SK-N-SH (cell line): ENCODE measurements at regions not wholly inside any gene's neighbourhood (a gene's known extent, or its start where the extent isn't known, plus 50 kb on each side); places are given as distances from the start of the nearest gene placed in this dataset.

Source experiments
- CTCF ChIA-PET: fragments of 300-600, 350-600 bp; formaldehyde crosslinking; extraction: SDS; loops from one replicate; lab custom pipeline; 2021; lab: Yijun Ruan, JAX
- POLR2A ChIA-PET: fragments of 350-600 bp; sonication (Branson Sonifier 250); formaldehyde crosslinking; extraction: SDS; loops from one replicate; lab custom pipeline; 2020; ENCODE audit warnings: antibody characterized with exemption, inconsistent platforms; lab: Yijun Ruan, JAX
- DNase-seq: peaks from one replicate; pipeline ENCODE4 v3.0.0; 2012
- H2AFZ ChIP-seq: fragments of 200-600 bp; sonication (generic); 2 replicates; pipeline ENCODE4 v1.8.1; 2016; ENCODE audit warnings: antibody characterized with exemption, mild to moderate bottlenecking, low read depth
- H3F3A ChIP-seq: fragments of 200-600 bp; sonication (generic); replicated peaks from 2 replicates; pipeline ENCODE3; 2016; ENCODE audit warnings: antibody characterized with exemption, mild to moderate bottlenecking; ENCODE audit not compliant: insufficient read depth
- H3K27ac ChIP-seq, 2 experiments: fragments of 200-500 bp in 1 of 2; fragments of 200-600 bp in 1 of 2; sonication (Bioruptor generic) in 1 of 2; sonication (generic), shearing (Covaris generic) in 1 of 2; 2 replicates each; pipeline versions ENCODE4 v1.5.1 to v1.6.1; 2014 to 2016; ENCODE audit warnings: low read depth in 2 of 2, inconsistent platforms in 1 of 2, low read length in 1 of 2, mild to moderate bottlenecking in 1 of 2, mixed read lengths in 1 of 2
- H3K27me3 ChIP-seq: fragments of 200-600 bp; sonication (generic), shearing (Covaris generic); 2 replicates; pipeline ENCODE4 v1.6.1; 2016; ENCODE audit warnings: mixed run types; ENCODE audit not compliant: insufficient read depth
- H3K36me3 ChIP-seq, 2 experiments: fragments of 200-500 bp in 1 of 2; fragments of 200-600 bp in 1 of 2; sonication (Bioruptor generic) in 1 of 2; sonication (generic) in 1 of 2; replicated peaks in 1 of 2; 2 replicates each; pipeline versions ENCODE3 to v1.5.1; 2014 to 2016; ENCODE audit warnings: low read length in 1 of 2, mild to moderate bottlenecking in 1 of 2; ENCODE audit not compliant: insufficient read depth in 2 of 2, control insufficient read depth in 1 of 2
- H3K4me1 ChIP-seq, 2 experiments: fragments of 200-500 bp in 1 of 2; fragments of 200-600 bp in 1 of 2; sonication (Bioruptor generic) in 1 of 2; sonication (generic), shearing (Covaris generic) in 1 of 2; 2 replicates each; pipeline versions ENCODE4 v1.5.1 to v1.6.1; 2014 to 2016; ENCODE audit warnings: low read depth in 1 of 2, low read length in 1 of 2, mixed run types in 1 of 2; ENCODE audit not compliant: insufficient read depth in 2 of 2, control insufficient read depth in 1 of 2
- H3K4me2 ChIP-seq: fragments of 200-600 bp; sonication (generic), shearing (Covaris generic); 2 replicates; pipeline ENCODE4 v1.6.1; 2017; ENCODE audit warnings: mixed run types
- H3K4me3 ChIP-seq, 2 experiments: fragments of 200-500 bp in 1 of 2; fragments of 200-600 bp in 1 of 2; sonication (Bioruptor generic) in 1 of 2; sonication (generic), shearing (Covaris generic) in 1 of 2; 2 replicates each; pipeline versions ENCODE4 v1.5.1 to v1.8.1; 2014 to 2016; ENCODE audit warnings: low read depth in 2 of 2, inconsistent platforms in 1 of 2, low read length in 1 of 2, mild to moderate bottlenecking in 1 of 2, mixed read lengths in 1 of 2, moderate library complexity in 1 of 2
- H3K79me2 ChIP-seq: fragments of 200-600 bp; sonication (generic); 2 replicates; pipeline ENCODE4 v1.8.1; 2017; ENCODE audit warnings: mild to moderate bottlenecking; ENCODE audit not compliant: insufficient read depth
- H3K9ac ChIP-seq: fragments of 200-600 bp; sonication (generic); 2 replicates; pipeline ENCODE4 v1.6.1; 2017; ENCODE audit warnings: mixed run types
- H3K9me2 ChIP-seq: fragments of 200-600 bp; sonication (generic); 2 replicates; pipeline ENCODE4 v1.6.1; 2017; ENCODE audit warnings: mixed run types
- H3K9me3 ChIP-seq: fragments of 200-600 bp; sonication (generic); 2 replicates; pipeline ENCODE4 v1.6.1; 2017; ENCODE audit warnings: mixed run types, mild to moderate bottlenecking, moderate library complexity
- H4K20me1 ChIP-seq: fragments of 200-600 bp; sonication (generic); 2 replicates; pipeline ENCODE4 v1.6.1; 2017; ENCODE audit warnings: mild to moderate bottlenecking, mixed run types; ENCODE audit not compliant: insufficient read depth
- CHD2 ChIP-seq: fragments of 150-350 bp; IDR thresholded peaks from 2 replicates; pipeline ENCODE4 v1.6.1; 2018; ENCODE audit warnings: low read length; ENCODE audit not compliant: partially characterized antibody
- CTCF ChIP-seq: fragments of 200-600 bp; sonication (generic); IDR thresholded peaks from 2 replicates; pipeline ENCODE4 v1.6.1; 2017; ENCODE audit warnings: antibody characterized with exemption, mild to moderate bottlenecking, moderate library complexity
- ELF1 ChIP-seq: IDR thresholded peaks from 2 replicates; pipeline ENCODE4 v1.4.0; 2012
- EP300 ChIP-seq, 2 experiments: IDR thresholded peaks; 2 replicates each; pipeline versions ENCODE4 v1.4.0 to v1.6.1; 2012; ENCODE audit warnings: borderline replicate concordance in 1 of 2, low read depth in 1 of 2, low read length in 1 of 2
- EZH2phosphoT487 ChIP-seq: fragments of 200-600 bp; sonication (generic); IDR thresholded peaks from 2 replicates; pipeline ENCODE4 v1.6.1; 2017; ENCODE audit warnings: low read depth, mixed run types, mild to moderate bottlenecking, antibody characterized with exemption, moderate library complexity, borderline replicate concordance
- FOSL2 ChIP-seq: IDR thresholded peaks from 2 replicates; pipeline ENCODE4 v1.4.0; 2012; ENCODE audit warnings: low read depth, mild to moderate bottlenecking, moderate library complexity, borderline replicate concordance
- FOXM1 ChIP-seq: IDR thresholded peaks from 2 replicates; pipeline ENCODE4 v1.4.0; 2012; ENCODE audit warnings: low read depth, mild to moderate bottlenecking
- GATA2 ChIP-seq: sonication (generic); formaldehyde crosslinking; IDR thresholded peaks from 2 replicates; pipeline ENCODE4 v1.5.0; 2020; ENCODE audit warnings: mild to moderate bottlenecking, missing genetic modification reagents
- IRF3 ChIP-seq: fragments of 150-350 bp; IDR thresholded peaks from 2 replicates; pipeline ENCODE4 v1.6.1; 2016; ENCODE audit warnings: mild to moderate bottlenecking, low read depth, low read length
- JUND ChIP-seq: IDR thresholded peaks from 2 replicates; pipeline ENCODE4 v1.4.0; 2012
- MAX ChIP-seq: IDR thresholded peaks from 2 replicates; pipeline ENCODE4 v1.4.0; 2012; ENCODE audit warnings: low read depth
- MXI1 ChIP-seq: IDR thresholded peaks from 2 replicates; pipeline ENCODE4 v1.6.1; 2012; ENCODE audit warnings: mild to moderate bottlenecking, low read depth, low read length, improper control_type of control experiment
- NFIC ChIP-seq: IDR thresholded peaks from 2 replicates; pipeline ENCODE4 v1.4.0; 2012; ENCODE audit warnings: borderline replicate concordance
- PBX3 ChIP-seq: IDR thresholded peaks from 2 replicates; pipeline ENCODE4; 2012
- POLR2AphosphoS5 ChIP-seq: IDR thresholded peaks from 2 replicates; pipeline ENCODE4 v1.6.1; 2012; ENCODE audit warnings: low read depth, low read length
- RAD21 ChIP-seq: IDR thresholded peaks from 2 replicates; pipeline ENCODE4 v1.6.1; 2012; ENCODE audit warnings: mild to moderate bottlenecking, low read length
- RCOR1 ChIP-seq: fragments of 150-350 bp; IDR thresholded peaks from 2 replicates; pipeline ENCODE4 v1.6.1; 2017; ENCODE audit warnings: antibody characterized with exemption, low read length
- RFX5 ChIP-seq: IDR thresholded peaks from 2 replicates; pipeline ENCODE4 v1.6.1; 2012; ENCODE audit warnings: mild to moderate bottlenecking, improper control_type of control experiment, low read length
- RXRA ChIP-seq: IDR thresholded peaks from 2 replicates; pipeline ENCODE4 v1.4.0; 2012; ENCODE audit warnings: low read depth, mild to moderate bottlenecking, borderline replicate concordance
- SIN3A ChIP-seq: IDR thresholded peaks from 2 replicates; pipeline ENCODE4 v1.6.1; 2012; ENCODE audit warnings: low read depth, mild to moderate bottlenecking, low read length, moderate library complexity, borderline replicate concordance
- SMC3 ChIP-seq: IDR thresholded peaks from 2 replicates; pipeline ENCODE4 v1.6.1; 2012; ENCODE audit warnings: low read depth, low read length, improper control_type of control experiment
- TAF1 ChIP-seq: IDR thresholded peaks from 2 replicates; pipeline ENCODE4 v1.6.1; 2012; ENCODE audit warnings: low read depth, mild to moderate bottlenecking, low read length, moderate library complexity, borderline replicate concordance
- TCF12 ChIP-seq: IDR thresholded peaks from 2 replicates; pipeline ENCODE4 v1.4.0; 2012
- TEAD4 ChIP-seq: IDR thresholded peaks from 2 replicates; pipeline ENCODE4 v1.4.0; 2012; ENCODE audit warnings: mild to moderate bottlenecking, borderline replicate concordance; ENCODE audit not compliant: insufficient read depth
- USF1 ChIP-seq: IDR thresholded peaks from 2 replicates; pipeline ENCODE4 v1.4.0; 2012; ENCODE audit warnings: low read depth, borderline replicate concordance
- USF2 ChIP-seq: fragments of 150-350 bp; IDR thresholded peaks from 2 replicates; pipeline ENCODE4 v1.6.1; 2017; ENCODE audit warnings: antibody characterized with exemption, low read length, low read depth, borderline replicate concordance
- YY1 ChIP-seq: IDR thresholded peaks from 2 replicates; pipeline ENCODE4 v1.4.0; 2012; ENCODE audit warnings: low read depth, mild to moderate bottlenecking
- ZBTB33 ChIP-seq: IDR thresholded peaks from 2 replicates; pipeline ENCODE4 v1.4.0; 2012; ENCODE audit warnings: low read depth, borderline replicate concordance
- WGBS: methylation state at CpG from one replicate; pipeline ENCODE4 v1.1.6; 2017; ENCODE audit warnings: low lambda C conversion rate; 5-methylcytosine and 5-hydroxymethylcytosine counted together

- H3K9me3 ChIP-seq, result peaks cover 4% of the 10 kb centered on the region; the same call in 1 of the 2 replicates
- H3K27me3 ChIP-seq, result no peaks in the 10 kb centered on the region
- DNase-seq, result peak; percentile 8
- no peaks in the 10 kb centered on the region; a peak in 1 of 4 replicates for H3K4me1 ChIP-seq
- no peaks in the 10 kb centered on the region for H4K20me1 ChIP-seq
- WGBS, result 14% methylated on average over 1 of the region's 1 CpG
- H3K79me2 ChIP-seq, result no peaks in the 10 kb centered on the region
- H3K4me2 ChIP-seq, result no peak overlapping the region
- CTCF ChIA-PET, result interaction anchor here (0.8 to 0.9 kb wide), 2 partner anchors 10 to 457 kb away, joined by 3 read pairs; no protein-coding TSS in a partner anchor
- no peaks in the 10 kb centered on the region for H3K9me2 ChIP-seq
- no peak overlapping the region for H3K27ac ChIP-seq
- H2AFZ ChIP-seq, result no peak overlapping the region
- no peaks in the 10 kb centered on the region for H3K36me3 ChIP-seq
- no peak overlapping the region for H3K4me3 ChIP-seq
- POLR2A ChIA-PET, result no interaction called here
- H3F3A ChIP-seq, result no peaks in the 10 kb centered on the region
- no peak overlapping the region for H3K9ac ChIP-seq
- TF ChIP-seq YY1, result no peak
- TF ChIP-seq RCOR1, result peak; percentile 75; the same call in 1 of the 2 replicates
- no peak for TF ChIP-seq POLR2AphosphoS5
- TF ChIP-seq EZH2phosphoT487, result no peak
- TF ChIP-seq ELF1, result no peak
- no peak for TF ChIP-seq PBX3
- no peak for TF ChIP-seq RFX5
- no peak for TF ChIP-seq RAD21
- TF ChIP-seq SIN3A, result no peak
- TF ChIP-seq USF1, result no peak
- no peak for TF ChIP-seq TEAD4
- TF ChIP-seq FOXM1, result no peak
- TF ChIP-seq FOSL2, result no peak
- TF ChIP-seq TAF1, result no peak
- TF ChIP-seq SMC3, result no peak
- no peak for TF ChIP-seq MXI1
- no peak for TF ChIP-seq MAX
- TF ChIP-seq EP300 (IDR thresholded peaks at IDR 0.05; ENCODE audit: borderline replicate concordance in 1 of 2, low read depth in 1 of 2, low read length in 1 of 2), result peak in 1 of 2 experiments; percentile 50; a peak in 1 of 4 replicates
- no peak for TF ChIP-seq RXRA
- 0 out of 2 replicates have a peak, but pooled peaks have one; percentile 14 for TF ChIP-seq GATA2 (CRISPR knock-in tag)
- no peak for TF ChIP-seq ZBTB33
- TF ChIP-seq JUND, result no peak
- TF ChIP-seq CTCF, result no peak
- peak; percentile 44 for TF ChIP-seq CHD2
- no peak for TF ChIP-seq IRF3
- no peak for TF ChIP-seq NFIC
- no peak for TF ChIP-seq USF2
- TF ChIP-seq TCF12, result no peak
These were observed 1231.3 kb downstream of the EPHA7 start for GRCh38 chr6:92188016-92188415.
